Lower leg skin (tissue), 3 donors: ENCODE measurements at regions not wholly inside any gene's neighbourhood (a gene's known extent, or its start where the extent isn't known, plus 50 kb on each side); places are given as distances from the start of the nearest gene placed in this dataset.

Experiments used
- CTCF ChIP-seq, 3 donors: fragments of 450-650 bp; IDR thresholded peaks; one replicate each; pipeline ENCODE4 v1.5.1; 2016; ENCODE audit warnings: antibody characterized with exemption in 3 of 3, mild to moderate bottlenecking in 3 of 3, moderate library complexity in 2 of 3
- POLR2A ChIP-seq, 2 donors: fragments of 450-650 bp; IDR thresholded peaks; one replicate each; pipeline ENCODE4 v1.6.1; 2016 to 2017; ENCODE audit warnings: antibody characterized with exemption in 2 of 2, mild to moderate bottlenecking in 1 of 2, moderate library complexity in 1 of 2

GRCh38 chr3:70386846-70387245, 74.4 kb upstream of the MDFIC2 start:
- TF ChIP-seq CTCF (IDR thresholded peaks at IDR 0.05) (no peak), POLR2A (IDR thresholded peaks at IDR 0.05) (no peak)
